ENCODE measurements at regions not wholly inside any gene's neighbourhood (a gene's known extent, or its start where the extent isn't known, plus 50 kb on each side); places are given as distances from the start of the nearest gene placed in this dataset.

DNA sequence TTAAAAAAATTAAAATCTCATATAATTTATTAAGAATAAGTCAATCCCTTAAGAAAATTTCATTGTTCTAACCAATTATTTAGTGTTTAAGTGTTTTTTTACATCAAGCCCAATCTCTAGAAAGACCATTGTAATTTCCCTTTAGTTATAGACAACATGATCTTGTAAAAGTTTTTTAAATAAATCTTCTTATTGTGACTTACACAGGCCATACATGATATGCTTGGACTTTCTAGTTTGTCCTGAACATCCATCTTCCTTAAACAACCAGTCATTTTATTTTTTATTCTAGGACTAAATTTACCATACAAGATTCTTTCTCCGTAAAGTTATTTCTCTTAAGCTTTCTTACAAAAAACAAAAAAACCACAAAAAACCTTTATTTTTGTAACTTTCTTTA lies 126.5 kb upstream of the MAST4 start:
- no peak for DNase-seq (ENCODE audit: low read depth)

DNA sequence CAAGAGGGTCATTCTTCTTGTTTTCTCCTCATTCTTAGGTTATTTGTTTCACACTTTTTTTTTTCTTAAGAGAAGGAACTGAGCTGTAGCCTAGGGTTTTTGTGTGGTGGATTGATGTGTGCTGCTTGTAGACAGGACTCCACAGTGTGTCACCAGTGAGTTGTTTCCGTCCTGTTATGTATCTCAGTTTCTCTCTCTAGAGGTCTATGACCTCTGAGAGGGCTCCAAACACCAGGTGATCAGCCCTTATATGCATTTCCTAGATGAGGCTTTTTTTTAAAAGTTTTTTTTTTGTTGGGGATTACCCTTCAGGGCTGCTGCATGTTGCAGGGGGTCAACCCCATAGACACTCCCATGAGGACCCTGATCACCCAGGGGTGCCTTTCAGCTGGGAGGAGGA lies 124.2 kb upstream of the MAST4 start:
- DNase-seq (ENCODE audit: low read depth): no peak

DNA sequence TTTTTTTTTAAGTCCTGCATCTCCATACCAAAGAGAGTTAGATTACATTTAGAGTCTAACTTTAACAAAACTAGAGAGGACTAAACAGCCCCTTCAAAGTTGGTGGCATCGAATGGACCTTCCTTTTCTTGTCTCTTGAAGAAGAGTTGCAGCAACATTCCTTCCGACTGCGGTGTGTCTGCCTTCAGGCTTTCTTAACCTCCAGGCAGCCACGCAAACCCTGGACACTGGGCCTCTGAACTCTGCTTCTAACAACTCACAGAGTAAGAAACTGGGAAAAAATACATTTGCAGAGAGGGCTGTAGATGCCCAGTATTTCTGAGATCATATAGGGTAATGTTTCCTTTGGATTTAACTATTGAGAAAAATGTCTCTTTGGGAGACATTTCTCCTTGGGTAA lies 120.5 kb upstream of the MAST4 start:
- DNase-seq (ENCODE audit: low read depth): no peak

DNA sequence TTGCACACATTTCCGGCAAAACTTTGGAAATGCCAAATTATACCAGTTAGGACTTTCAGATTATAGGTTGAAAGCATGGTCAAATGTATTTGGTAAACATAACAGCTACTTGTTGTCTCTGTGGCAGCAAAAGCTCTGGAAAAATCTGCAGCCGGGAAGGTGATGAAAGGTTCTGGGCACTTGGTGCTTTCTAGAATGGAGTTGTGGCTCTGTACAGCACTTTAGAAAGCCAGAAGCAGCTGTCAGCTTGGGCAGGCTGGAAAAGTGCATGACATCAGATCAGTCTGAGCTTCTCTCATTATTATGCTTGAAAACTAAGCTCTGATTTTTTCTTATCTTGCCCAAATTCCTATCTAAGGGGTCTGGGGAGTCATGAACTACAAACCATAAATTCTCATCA lies 118.6 kb upstream of the MAST4 start:
- no peak for DNase-seq (ENCODE audit: low read depth)

DNA sequence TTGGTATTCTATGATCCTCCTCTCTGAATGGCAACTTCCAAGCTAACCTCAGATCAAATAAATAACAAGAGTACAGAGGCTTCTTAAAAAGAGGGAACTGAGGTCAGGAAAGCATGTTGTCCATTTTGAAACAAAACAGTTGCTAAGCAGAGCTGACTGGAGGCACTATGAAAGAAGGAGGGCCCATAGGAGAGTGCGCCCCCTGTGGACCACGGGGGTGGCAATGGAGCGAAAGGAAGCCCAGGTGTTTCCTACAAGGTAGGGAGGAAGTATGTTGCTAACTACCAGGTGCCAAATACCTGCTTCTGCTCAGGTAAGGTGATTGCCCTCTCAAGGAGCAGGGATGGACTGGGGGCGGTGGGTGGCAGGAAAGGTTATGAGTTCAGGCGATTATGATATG lies 101.8 kb upstream of the MAST4 start:
- DNase-seq (ENCODE audit: low read depth): no peak

DNA sequence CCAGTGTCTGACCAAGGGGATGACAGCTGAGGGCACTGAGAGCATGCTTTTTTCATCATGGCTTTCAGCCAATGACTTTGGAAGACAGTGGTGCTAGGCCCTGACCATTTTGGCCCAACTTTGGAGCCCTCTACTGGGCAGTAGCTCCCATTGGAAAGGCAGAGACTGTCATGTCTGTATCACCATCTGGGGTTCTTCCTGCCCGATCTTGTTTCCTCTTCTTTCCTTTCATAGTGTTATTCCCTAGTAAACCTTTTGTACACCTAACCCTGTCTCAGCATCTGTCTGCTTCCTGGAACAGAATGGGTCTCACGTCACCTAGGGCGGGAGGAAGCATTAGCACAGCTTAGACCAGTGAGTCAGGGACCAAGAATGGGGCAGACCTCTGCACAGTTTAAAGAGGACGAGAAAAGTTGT lies 97.4 kb upstream of the MAST4 start:
- peak; percentile 38 for DNase-seq (ENCODE audit: low read depth)

DNA sequence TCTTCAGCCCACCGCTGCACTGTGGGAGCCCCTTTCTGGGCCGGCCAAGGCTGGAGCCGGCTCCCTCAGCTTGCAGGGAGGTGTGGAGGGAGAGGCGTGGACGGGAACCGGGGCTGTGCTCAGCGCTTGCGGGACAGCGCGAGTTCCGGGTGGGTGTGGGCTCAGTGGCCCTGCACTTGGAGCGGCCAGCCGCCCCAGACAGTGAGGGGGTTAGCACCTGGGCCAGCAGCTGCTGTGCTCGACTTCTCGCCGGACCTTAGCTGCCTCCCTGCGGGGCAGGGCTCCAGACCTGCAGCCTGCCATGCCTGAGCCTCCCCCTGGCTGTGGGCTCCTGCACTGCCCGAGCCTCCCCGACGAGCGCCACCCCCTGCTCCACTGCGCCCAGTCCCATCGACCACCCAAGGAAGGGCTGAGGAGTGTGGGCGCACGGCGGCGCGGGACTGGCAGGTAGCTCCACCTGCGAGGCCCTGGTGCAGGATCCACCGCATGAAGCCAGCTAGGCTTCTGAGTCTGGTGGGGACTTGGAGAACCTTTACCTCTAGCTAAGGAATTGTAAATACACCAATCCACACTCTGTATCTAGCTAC lies 92.9 kb upstream of the MAST4 start:
- no peak for DNase-seq (ENCODE audit: low read depth)

DNA sequence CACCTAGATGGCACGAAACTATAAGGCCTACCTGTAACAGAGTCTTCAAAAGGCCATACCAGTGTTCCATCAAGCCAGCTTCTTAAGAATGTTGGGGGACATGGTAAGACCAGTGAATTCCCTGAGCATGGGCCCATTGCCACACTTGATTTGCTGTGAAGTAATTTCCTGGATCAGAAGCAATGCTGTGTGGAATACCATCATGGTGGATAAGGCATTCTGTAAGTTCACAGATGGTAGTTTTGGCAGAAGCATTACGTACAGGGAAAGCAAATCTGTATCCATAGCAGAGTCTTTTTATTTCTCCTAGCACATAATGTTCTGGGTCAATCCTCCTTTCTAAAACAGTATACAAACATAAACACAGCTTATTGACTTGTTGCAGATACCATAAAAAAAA lies 89.1 kb upstream of the MAST4 start:
- DNase-seq (ENCODE audit: low read depth): no peak

DNA sequence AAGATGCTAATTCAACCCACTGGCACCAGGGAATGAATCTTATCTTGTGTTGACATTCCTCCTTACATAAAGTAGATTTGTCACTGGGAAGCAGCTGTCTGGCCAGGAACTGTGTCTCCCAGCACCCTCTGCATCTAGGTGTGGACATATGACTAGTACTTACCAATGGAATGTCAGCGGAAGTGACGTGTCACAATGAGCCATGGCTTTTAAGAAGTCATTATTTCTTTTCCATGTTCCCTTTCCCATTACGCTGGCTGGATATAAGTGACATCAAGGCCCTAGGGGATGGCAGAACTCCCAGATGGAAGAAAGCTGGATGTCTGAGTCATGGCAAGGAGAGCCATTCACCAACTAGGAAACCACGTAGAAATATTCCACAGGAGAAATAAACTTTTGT lies 84.7 kb upstream of the MAST4 start:
- DNase-seq (ENCODE audit: low read depth): no peak

DNA sequence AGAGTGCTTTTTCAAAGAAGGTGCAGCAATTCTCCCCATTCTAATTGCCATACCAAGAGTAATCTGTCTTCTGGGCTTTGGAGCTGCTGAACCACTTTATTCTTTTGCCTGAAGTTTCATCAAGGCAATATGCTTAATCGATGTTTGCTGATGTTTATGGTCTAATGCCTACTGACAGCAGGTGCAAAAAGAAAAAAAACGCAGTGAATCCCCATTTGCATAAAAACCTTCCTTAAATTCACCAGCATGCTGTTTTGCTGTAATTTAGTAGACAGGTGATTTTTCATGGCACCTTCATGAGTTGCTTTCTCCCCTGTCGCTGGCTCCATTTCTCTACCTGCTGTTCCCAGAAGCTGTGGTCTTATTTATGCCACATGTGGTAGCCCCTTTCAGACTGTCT lies 83.1 kb upstream of the MAST4 start:
- no peak for DNase-seq (ENCODE audit: low read depth)

DNA sequence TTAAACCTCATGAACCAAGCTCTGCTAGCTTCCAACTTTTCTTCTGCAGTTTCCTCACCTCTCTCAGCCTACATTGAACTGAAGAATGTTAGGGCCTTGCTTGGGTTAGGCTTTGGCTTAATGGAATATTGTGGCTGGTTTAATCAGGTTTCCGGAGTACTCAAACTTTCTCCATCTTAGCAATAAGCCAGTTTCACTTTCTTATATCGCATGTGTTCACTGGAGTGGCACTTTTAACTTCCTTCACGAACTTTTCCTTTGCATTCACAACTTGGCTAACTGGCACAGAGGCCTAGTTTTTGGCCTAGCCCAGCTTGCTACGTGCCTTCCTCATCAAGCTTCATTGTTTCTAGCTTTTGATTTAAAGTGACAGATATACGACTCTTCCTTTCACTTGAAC lies 81.0 kb upstream of the MAST4 start:
- DNase-seq (ENCODE audit: low read depth): peak; percentile 2

DNA sequence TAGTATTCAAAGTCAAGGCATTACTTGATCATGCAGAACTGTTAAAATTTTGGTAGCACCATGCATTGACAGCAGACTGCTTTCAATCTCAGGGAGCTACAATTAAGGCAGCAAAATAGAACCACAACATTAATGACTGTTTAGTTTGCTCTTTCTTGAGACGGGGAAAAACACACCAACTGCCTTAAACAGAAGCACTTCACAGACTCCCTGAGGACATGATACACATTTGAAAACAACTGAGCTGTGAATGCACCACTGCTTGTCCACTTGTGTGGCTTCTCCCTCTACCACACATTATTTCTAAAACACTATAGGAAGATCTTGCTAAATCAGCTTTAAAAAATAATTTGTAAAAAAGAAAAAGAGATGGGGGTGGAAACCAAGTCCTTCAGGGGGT lies 79.6 kb upstream of the MAST4 start:
- DNase-seq (ENCODE audit: low read depth): peak; percentile 2

DNA sequence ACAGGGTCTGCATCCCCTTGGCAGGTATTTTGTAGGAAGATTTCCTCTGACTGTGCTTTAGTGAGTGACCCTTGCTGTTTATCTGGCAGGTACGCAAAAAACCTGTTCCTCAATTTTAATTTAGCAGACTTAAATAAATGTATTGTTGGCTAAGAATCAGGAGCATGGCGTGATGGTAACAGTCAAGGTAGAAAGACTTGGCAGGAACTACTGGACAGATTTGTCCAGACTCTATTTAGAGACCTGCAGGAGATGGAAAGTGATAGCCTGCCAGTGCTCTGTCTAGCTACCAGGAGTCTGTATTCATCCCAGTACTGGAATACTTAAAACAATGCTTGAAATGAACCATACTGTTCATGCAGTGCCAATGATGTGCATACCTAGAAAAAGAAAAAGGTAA lies 78.8 kb upstream of the MAST4 start:
- DNase-seq (ENCODE audit: low read depth): no peak

DNA sequence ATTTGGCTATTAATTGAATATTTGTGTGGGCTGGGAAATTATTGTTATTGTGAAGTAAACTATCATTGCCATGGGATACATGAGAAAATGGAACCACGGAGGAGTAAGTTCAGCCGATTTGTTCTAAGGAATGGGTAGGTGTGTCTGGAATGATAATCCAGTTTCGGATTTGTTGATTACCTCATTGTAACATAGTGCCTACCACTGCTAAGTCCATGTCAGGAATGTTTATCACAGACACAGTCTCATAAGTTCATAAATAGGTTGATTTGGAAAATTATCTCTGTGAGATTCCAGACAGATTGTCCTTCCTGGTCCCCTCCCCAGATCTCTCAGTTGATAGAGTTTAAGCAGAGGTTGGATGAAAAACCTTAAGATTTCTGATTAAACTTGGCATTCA lies 78.1 kb upstream of the MAST4 start:
- DNase-seq (ENCODE audit: low read depth): no peak

DNA sequence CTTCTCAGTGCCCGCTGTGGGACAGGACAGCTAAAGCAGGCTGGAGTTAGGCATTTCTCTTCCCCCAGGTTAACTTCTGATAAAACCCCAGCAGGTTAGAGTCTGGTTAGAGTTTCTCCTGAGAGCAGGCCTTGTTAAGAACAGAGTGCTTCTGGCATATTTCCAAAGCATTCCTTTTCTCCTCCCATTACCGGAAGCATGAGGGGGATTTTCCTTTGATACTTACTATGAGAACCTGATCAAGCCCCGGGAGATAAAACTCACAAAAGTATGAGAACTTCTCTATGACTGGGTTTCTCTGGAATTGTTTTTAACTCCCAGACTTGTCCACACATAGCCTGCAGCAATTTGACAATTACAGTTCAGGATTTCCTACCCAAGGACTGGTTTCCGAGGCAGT lies 77.4 kb upstream of the MAST4 start:
- DNase-seq (ENCODE audit: low read depth): peak; percentile 92

DNA sequence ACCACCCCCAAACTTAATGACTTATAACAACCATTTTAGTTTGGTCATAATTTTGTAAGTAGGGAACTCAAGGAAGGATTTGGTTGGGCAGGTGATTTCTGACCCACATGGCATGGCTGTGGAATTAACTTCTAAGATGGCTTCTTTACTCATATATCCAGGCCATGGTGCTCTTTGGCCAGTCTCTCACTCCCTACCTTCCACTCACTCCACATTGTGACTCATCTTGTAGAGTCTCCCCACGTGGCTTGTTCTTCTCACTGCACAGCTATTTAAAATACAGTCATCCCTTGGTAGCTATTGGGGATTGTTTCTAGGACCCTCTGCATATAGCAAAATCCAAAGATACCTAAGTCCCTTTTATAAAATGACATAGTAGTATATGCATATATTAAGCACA lies 76.6 kb upstream of the MAST4 start:
- DNase-seq (ENCODE audit: low read depth): peak; percentile 4

DNA sequence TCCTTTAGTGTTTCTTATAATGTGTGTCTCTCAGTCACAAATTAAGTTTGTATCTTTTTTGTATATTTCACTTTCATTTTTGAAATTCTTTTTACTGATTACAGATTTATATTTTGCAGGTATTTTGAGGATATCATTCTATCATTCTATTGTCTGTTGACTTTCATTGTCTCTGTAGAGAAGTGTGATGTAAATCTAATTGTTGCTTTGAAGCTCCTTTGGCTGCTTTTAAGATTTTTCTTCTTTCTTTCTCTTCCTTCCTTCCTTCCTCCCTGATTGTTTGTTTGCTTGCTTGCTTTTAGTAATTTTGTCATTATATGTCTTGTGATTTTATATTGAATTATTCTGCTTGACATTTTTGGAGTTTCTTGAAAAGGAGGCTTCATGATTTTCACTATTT lies 75.3 kb upstream of the MAST4 start:
- DNase-seq (ENCODE audit: low read depth): no peak

DNA sequence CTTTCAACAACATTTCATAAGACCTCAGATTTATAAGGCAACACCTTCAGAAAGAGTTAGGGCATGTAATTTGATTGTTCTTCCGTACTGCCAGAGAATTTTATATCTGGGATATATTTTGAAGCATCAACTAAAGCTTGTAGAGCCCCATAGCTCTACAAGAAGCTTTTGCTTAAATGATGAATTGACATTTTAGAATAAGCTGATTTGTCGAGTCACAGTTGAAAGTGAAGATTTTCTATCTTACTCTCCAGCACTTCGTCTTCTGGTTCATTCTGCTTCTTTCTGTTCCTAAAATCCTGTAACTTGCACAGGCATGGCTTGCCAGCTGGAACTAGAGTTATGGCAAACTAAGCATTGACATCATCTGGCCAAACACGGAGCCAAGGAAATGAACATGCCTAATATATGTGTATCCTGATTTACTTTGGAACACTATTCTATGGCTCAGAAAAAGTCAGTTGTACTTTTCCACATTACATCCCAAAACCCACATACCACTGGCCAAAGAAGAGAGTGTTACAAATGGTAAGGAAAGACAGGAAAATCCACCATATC lies 68.6 kb upstream of the MAST4 start:
- no peak for DNase-seq (ENCODE audit: low read depth)

DNA sequence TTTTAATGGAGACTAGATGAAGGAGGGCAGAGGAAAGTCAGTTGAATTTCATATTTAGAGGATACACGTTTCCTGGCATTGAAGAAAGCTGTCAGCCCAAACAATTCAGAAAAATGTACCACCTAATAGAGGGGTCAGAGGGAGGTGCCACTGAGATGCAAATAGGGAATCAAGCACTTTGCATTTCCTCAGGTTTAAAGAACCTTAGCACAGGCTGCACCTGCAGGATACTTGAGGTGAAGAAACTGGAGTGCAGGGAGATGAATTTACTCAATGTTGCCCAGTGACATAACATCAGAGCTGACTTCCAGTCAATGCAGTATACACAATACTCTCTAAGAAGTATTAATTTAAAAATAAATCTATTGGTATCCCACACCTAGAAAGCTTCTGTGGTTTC lies 67.0 kb upstream of the MAST4 start:
- no peak for DNase-seq (ENCODE audit: low read depth)

DNA sequence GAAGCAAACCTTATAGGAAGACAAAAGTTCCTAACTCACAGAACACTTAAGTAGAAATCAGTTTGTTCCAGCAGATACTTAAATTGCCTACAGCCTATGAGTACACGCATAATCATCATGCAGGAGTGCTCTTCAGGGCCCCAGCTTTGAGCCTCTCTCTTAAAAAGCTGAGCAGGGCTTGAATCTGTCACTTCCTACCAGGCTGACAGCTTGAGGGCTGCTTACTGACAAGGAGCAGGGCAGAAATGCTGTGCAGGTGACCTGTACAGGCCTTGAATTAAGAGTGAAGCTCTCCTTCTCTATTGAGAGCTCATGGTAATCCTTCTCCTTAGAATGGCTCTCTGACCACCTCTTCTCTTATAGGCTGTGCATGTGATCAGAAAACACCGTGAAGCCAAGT lies 66.5 kb upstream of the MAST4 start:
- no peak for DNase-seq (ENCODE audit: low read depth)

DNA sequence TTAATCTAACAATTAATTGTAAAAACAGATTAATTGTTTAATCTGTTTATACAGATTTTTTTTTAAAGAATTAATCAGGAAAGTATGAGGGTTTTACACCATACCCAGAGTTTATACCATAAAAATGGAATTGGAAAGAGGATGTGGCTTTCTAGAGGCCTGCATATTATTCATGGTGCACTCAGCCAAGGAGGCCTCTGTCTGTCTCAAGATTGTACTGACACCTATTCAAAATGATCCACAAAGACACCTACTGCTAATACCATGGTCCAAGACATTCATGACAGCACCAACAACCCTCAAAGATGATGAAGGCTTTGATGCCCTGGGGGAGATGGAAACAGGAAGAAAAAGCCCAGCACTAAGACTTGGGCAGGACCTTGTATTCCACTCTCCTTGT lies 58.1 kb upstream of the MAST4 start:
- no peak for DNase-seq (ENCODE audit: low read depth)

DNA sequence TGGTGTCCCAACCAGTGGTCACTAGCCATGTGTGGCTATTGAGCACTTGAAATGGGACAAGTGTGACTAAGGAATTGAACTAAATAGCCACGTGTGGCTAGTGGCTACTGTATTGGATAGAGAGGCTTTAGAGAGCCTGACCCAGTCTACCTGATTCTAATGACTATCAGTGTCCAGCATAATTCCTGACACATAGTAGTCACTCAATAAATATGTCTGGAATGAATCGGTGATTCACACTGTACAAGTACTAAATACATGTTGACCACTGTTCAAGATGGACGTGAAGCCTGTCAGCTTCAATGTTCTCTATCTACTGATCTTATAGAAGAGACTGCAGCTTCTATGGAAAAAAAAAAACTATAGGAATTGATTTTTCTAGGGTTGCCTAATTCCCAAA lies 57.7 kb upstream of the MAST4 start:
- no peak for DNase-seq (ENCODE audit: low read depth)

DNA sequence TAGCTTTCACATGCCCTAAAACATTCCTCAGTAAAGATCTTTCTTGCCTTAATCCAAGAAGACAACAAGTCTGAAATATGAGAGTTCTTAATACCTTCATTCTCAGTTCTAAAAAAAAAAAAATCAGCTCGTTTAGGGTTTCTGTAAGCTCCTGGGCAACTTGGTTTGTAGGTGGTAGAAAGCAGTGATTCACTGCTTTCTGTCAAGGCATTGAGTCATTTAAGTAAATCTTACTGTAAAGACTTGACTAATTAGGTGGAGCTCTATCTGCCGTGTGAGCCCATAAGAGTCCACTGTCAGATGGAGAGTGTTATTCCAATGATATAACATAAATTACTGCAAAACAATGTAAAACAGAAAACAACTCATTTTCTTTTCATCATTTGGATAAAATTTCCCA lies 56.1 kb upstream of the MAST4 start:
- peak; percentile 23 for DNase-seq (ENCODE audit: low read depth)

DNA sequence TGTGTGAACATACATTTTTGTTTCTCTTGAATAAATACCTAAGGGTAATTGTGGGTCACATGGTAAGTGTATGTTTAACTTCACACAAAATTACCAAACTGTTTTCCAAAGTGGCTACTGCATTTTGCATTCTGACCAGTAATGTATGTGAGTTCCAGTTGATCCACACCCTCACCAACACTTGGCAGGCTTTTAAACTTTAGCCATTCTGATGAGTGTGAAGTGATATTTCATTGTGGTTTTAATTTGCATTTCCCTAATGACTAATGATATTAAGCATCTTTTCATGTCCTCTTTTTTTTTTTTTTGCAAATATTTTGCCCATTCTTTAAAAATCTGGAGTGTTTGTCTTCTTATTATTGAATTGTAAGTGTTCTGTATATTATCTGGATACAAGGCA lies 53.5 kb upstream of the MAST4 start:
- no peak for DNase-seq (ENCODE audit: low read depth)

Measured in renal cortical epithelial cell (primary cell).